CD4-positive, alpha-beta T cell treated with Interleukin-15 for 1 hour (primary cell): ENCODE measurements at regions not wholly inside any gene's neighbourhood (a gene's known extent, or its start where the extent isn't known, plus 50 kb on each side); places are given as distances from the start of the nearest gene placed in this dataset.

Experiments used
- DNase-seq: peaks from one replicate; pipeline ENCODE4 v3.0.0-alpha.2; 2020

GRCh38 chr3:107315141-107315540 lies 62.1 kb upstream of the CCDC54 start:
- DNase-seq = no peak

GRCh38 chr3:107323723-107324122 lies 53.5 kb upstream of the CCDC54 start:
- DNase-seq = no peak

- no peak for DNase-seq
Measured at GRCh38 chr3:107325446-107325845, 51.8 kb upstream of the CCDC54 start.
